ENCODE measurements at regions not wholly inside any gene's neighbourhood (a gene's known extent, or its start where the extent isn't known, plus 50 kb on each side); places are given as distances from the start of the nearest gene placed in this dataset.

DNA sequence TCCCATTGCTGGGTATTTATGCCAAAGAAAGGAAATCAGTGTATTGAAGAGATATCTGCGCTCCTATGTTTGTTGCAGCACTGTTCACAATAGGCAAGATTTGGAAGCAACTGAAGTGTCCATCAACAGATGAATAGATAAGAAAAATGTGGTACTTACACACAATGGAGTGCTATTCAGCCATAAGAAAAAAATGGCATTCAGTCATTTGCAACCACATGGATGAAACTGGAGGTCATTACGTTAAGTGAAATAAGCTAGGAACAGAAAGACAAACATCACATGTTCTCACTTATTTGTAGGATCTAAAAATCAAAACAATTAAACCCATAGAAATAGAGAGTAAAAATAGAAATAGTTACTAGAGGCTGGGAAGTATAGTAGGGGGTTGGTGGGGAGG is 1133.1 kb upstream of the ACO1 start:
- Histone ChIP-seq H3K4me3 (ENCODE audit: low read length) (no peak overlapping the region), H3K27ac (ENCODE audit: low read length) (no peak overlapping the region), H3K4me2 (ENCODE audit: low read length) (no peak overlapping the region), H3K36me3 (replicated peaks; ENCODE audit: low read depth, low read length) (no peaks in the 10 kb centered on the region), H4K20me1 (ENCODE audit: insufficient read depth, low read length) (no peaks in the 10 kb centered on the region), H3K4me1 (ENCODE audit: low read length) (no peaks in the 10 kb centered on the region), H3K27me3 (ENCODE audit: low read depth, low read length) (no peaks in the 10 kb centered on the region), H3K79me2 (ENCODE audit: low read length) (no peaks in the 10 kb centered on the region), H3K9me3 (ENCODE audit: insufficient read depth, low read length) (no peaks in the 10 kb centered on the region), H3K9ac (ENCODE audit: low read length) (no peak overlapping the region), H2AFZ (ENCODE audit: low read depth, low read length) (no peak overlapping the region)
- no peak for TF ChIP-seq EZH2phosphoT487 (IDR thresholded peaks at IDR 0.05; ENCODE audit: low read depth)
- TF ChIP-seq, protein P1, sequence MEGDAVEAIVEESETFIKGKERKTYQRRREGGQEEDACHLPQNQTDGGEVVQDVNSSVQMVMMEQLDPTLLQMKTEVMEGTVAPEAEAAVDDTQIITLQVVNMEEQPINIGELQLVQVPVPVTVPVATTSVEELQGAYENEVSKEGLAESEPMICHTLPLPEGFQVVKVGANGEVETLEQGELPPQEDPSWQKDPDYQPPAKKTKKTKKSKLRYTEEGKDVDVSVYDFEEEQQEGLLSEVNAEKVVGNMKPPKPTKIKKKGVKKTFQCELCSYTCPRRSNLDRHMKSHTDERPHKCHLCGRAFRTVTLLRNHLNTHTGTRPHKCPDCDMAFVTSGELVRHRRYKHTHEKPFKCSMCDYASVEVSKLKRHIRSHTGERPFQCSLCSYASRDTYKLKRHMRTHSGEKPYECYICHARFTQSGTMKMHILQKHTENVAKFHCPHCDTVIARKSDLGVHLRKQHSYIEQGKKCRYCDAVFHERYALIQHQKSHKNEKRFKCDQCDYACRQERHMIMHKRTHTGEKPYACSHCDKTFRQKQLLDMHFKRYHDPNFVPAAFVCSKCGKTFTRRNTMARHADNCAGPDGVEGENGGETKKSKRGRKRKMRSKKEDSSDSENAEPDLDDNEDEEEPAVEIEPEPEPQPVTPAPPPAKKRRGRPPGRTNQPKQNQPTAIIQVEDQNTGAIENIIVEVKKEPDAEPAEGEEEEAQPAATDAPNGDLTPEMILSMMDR (IDR thresholded peaks at IDR 0.05; ENCODE audit: low read depth, low read length), result no peak

DNA sequence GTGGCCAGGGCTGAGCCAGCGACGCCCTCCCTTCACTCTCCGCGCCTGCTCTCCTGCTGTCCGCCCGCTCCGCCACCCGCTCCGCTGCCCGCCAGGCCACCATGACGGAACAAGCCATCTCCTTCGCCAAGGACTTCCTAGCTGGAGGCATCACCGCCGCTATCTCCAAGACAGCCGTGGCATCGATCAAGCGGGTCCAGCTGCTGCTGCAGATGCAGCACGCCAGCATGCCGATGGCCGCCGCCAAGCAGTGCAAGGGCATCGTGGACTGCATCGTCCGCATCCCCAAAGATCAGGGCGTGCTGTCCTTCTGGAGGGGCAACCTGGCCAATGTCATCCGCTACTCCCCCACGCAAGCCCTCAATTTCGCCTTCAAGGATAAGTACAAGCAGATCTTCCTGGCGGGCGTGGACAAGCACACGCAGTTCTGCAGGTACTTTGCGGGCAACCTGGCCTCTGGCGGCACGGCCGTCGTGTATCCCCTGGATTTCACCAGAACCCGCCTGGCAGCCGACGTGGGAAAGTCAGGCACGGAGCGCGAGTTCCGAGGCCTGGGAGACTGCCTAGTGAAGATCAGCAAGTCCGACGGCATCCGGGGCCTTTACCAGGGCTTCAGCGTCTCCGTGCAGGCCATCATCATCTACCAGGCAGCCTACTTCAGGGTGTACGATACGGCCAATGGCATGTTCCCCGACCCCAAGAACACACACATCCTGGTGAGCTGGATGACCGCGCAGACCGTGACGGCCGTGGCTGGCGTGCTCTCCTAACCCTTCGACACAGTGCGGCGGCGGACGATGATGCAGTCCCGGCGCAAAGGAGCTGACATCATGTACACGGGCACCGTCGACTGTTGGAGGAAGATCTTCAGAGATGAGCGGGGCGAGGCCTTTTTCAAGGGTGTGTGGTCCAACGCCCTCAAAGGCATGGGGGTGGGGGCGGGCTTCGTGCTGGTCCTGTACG is 1130.4 kb upstream of the ACO1 start:
- Histone ChIP-seq H3K9me3 (ENCODE audit: insufficient read depth, low read length) (no peaks in the 10 kb centered on the region), H3K9ac (ENCODE audit: low read length) (no peak overlapping the region), H4K20me1 (ENCODE audit: insufficient read depth, low read length) (no peaks in the 10 kb centered on the region), H3K36me3 (replicated peaks; ENCODE audit: low read depth, low read length) (no peaks in the 10 kb centered on the region), H3K27me3 (ENCODE audit: low read depth, low read length) (no peaks in the 10 kb centered on the region), H3K4me1 (ENCODE audit: low read length) (no peaks in the 10 kb centered on the region), H3K4me3 (ENCODE audit: low read length) (no peak overlapping the region), H3K4me2 (ENCODE audit: low read length) (no peak overlapping the region), H3K27ac (ENCODE audit: low read length) (no peak overlapping the region), H2AFZ (ENCODE audit: low read depth, low read length) (no peak overlapping the region), H3K79me2 (ENCODE audit: low read length) (no peaks in the 10 kb centered on the region)
- TF ChIP-seq, protein P1 (IDR thresholded peaks at IDR 0.05; ENCODE audit: low read depth, low read length), result no peak
- no peak for TF ChIP-seq EZH2phosphoT487 (IDR thresholded peaks at IDR 0.05; ENCODE audit: low read depth)

DNA sequence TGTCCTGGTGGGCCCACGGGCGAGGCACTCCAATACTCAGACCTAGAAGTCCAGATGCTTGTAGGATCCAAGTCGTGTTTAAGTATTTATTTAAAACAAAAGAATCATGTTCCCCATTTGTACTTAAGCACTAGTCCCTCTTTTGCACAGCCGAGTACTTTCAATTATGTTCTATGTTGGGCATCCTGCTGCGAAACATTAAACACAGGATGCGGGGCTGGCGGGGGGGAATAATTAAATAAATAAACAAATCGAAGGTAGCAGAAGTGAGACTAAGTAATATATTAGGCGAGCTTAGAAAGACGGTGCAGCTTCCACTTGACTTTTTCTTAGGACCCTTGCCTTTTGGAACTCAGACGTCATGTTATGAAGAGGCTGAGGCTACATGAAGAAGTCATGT is 1129.2 kb upstream of the ACO1 start:
- no peak for TF ChIP-seq EZH2phosphoT487 (IDR thresholded peaks at IDR 0.05; ENCODE audit: low read depth)
- TF ChIP-seq, protein P1 (IDR thresholded peaks at IDR 0.05; ENCODE audit: low read depth, low read length), result no peak
- Histone ChIP-seq H3K9ac (ENCODE audit: low read length) (no peak overlapping the region), H3K4me1 (ENCODE audit: low read length) (no peaks in the 10 kb centered on the region), H3K9me3 (ENCODE audit: insufficient read depth, low read length) (no peaks in the 10 kb centered on the region), H3K36me3 (replicated peaks; ENCODE audit: low read depth, low read length) (no peaks in the 10 kb centered on the region), H3K27me3 (ENCODE audit: low read depth, low read length) (no peaks in the 10 kb centered on the region), H2AFZ (ENCODE audit: low read depth, low read length) (no peak overlapping the region), H3K4me2 (ENCODE audit: low read length) (no peak overlapping the region), H3K4me3 (ENCODE audit: low read length) (no peak overlapping the region), H4K20me1 (ENCODE audit: insufficient read depth, low read length) (no peaks in the 10 kb centered on the region), H3K27ac (ENCODE audit: low read length) (no peak overlapping the region), H3K79me2 (ENCODE audit: low read length) (no peaks in the 10 kb centered on the region)

DNA sequence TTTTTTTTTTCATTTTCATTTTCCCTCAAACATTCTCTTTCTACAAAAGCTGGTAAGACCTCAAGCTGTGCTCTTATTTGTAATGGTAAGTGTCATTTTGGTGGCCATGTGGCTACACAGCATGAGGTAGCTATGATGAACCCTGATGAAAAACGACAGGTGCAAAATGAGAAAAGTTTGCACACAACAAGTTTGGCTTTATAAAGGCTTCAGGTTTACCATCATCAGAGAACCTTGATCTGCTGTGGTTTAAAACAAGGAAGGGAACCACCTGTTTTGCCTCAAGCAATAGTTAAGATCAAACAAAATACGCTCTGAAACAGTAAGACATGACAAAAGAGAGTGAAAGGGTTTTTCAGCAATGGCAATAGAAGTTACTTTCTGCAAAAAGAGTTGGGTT is 1124.6 kb upstream of the ACO1 start:
- Histone ChIP-seq H2AFZ (ENCODE audit: low read depth, low read length) (no peak overlapping the region), H3K27ac (ENCODE audit: low read length) (no peak overlapping the region), H3K79me2 (ENCODE audit: low read length) (no peaks in the 10 kb centered on the region), H4K20me1 (ENCODE audit: insufficient read depth, low read length) (no peaks in the 10 kb centered on the region), H3K9me3 (ENCODE audit: insufficient read depth, low read length) (no peaks in the 10 kb centered on the region), H3K9ac (ENCODE audit: low read length) (no peak overlapping the region), H3K36me3 (replicated peaks; ENCODE audit: low read depth, low read length) (no peaks in the 10 kb centered on the region), H3K27me3 (ENCODE audit: low read depth, low read length) (no peaks in the 10 kb centered on the region), H3K4me3 (ENCODE audit: low read length) (no peak overlapping the region), H3K4me1 (ENCODE audit: low read length) (no peaks in the 10 kb centered on the region), H3K4me2 (ENCODE audit: low read length) (no peak overlapping the region)
- TF ChIP-seq, protein P1 (IDR thresholded peaks at IDR 0.05; ENCODE audit: low read depth, low read length), result no peak
- TF ChIP-seq EZH2phosphoT487 (IDR thresholded peaks at IDR 0.05; ENCODE audit: low read depth), result no peak
